SK-N-SH (cell line): ENCODE measurements at regions not wholly inside any gene's neighbourhood (a gene's known extent, or its start where the extent isn't known, plus 50 kb on each side); places are given as distances from the start of the nearest gene placed in this dataset.

Source experiments
- CTCF ChIA-PET: fragments of 300-600, 350-600 bp; formaldehyde crosslinking; extraction: SDS; loops from one replicate; lab custom pipeline; 2021; lab: Yijun Ruan, JAX
- POLR2A ChIA-PET: fragments of 350-600 bp; sonication (Branson Sonifier 250); formaldehyde crosslinking; extraction: SDS; loops from one replicate; lab custom pipeline; 2020; ENCODE audit warnings: antibody characterized with exemption, inconsistent platforms; lab: Yijun Ruan, JAX
- DNase-seq: peaks from one replicate; pipeline ENCODE4 v3.0.0; 2012
- H2AFZ ChIP-seq: fragments of 200-600 bp; sonication (generic); 2 replicates; pipeline ENCODE4 v1.8.1; 2016; ENCODE audit warnings: antibody characterized with exemption, mild to moderate bottlenecking, low read depth
- H3F3A ChIP-seq: fragments of 200-600 bp; sonication (generic); replicated peaks from 2 replicates; pipeline ENCODE3; 2016; ENCODE audit warnings: antibody characterized with exemption, mild to moderate bottlenecking; ENCODE audit not compliant: insufficient read depth
- H3K27ac ChIP-seq, 2 experiments: fragments of 200-500 bp in 1 of 2; fragments of 200-600 bp in 1 of 2; sonication (Bioruptor generic) in 1 of 2; sonication (generic), shearing (Covaris generic) in 1 of 2; 2 replicates each; pipeline versions ENCODE4 v1.5.1 to v1.6.1; 2014 to 2016; ENCODE audit warnings: low read depth in 2 of 2, inconsistent platforms in 1 of 2, low read length in 1 of 2, mild to moderate bottlenecking in 1 of 2, mixed read lengths in 1 of 2
- H3K27me3 ChIP-seq: fragments of 200-600 bp; sonication (generic), shearing (Covaris generic); 2 replicates; pipeline ENCODE4 v1.6.1; 2016; ENCODE audit warnings: mixed run types; ENCODE audit not compliant: insufficient read depth
- H3K36me3 ChIP-seq, 2 experiments: fragments of 200-500 bp in 1 of 2; fragments of 200-600 bp in 1 of 2; sonication (Bioruptor generic) in 1 of 2; sonication (generic) in 1 of 2; replicated peaks in 1 of 2; 2 replicates each; pipeline versions ENCODE3 to v1.5.1; 2014 to 2016; ENCODE audit warnings: low read length in 1 of 2, mild to moderate bottlenecking in 1 of 2; ENCODE audit not compliant: insufficient read depth in 2 of 2, control insufficient read depth in 1 of 2
- H3K4me1 ChIP-seq, 2 experiments: fragments of 200-500 bp in 1 of 2; fragments of 200-600 bp in 1 of 2; sonication (Bioruptor generic) in 1 of 2; sonication (generic), shearing (Covaris generic) in 1 of 2; 2 replicates each; pipeline versions ENCODE4 v1.5.1 to v1.6.1; 2014 to 2016; ENCODE audit warnings: low read depth in 1 of 2, low read length in 1 of 2, mixed run types in 1 of 2; ENCODE audit not compliant: insufficient read depth in 2 of 2, control insufficient read depth in 1 of 2
- H3K4me2 ChIP-seq: fragments of 200-600 bp; sonication (generic), shearing (Covaris generic); 2 replicates; pipeline ENCODE4 v1.6.1; 2017; ENCODE audit warnings: mixed run types
- H3K4me3 ChIP-seq, 2 experiments: fragments of 200-500 bp in 1 of 2; fragments of 200-600 bp in 1 of 2; sonication (Bioruptor generic) in 1 of 2; sonication (generic), shearing (Covaris generic) in 1 of 2; 2 replicates each; pipeline versions ENCODE4 v1.5.1 to v1.8.1; 2014 to 2016; ENCODE audit warnings: low read depth in 2 of 2, inconsistent platforms in 1 of 2, low read length in 1 of 2, mild to moderate bottlenecking in 1 of 2, mixed read lengths in 1 of 2, moderate library complexity in 1 of 2
- H3K79me2 ChIP-seq: fragments of 200-600 bp; sonication (generic); 2 replicates; pipeline ENCODE4 v1.8.1; 2017; ENCODE audit warnings: mild to moderate bottlenecking; ENCODE audit not compliant: insufficient read depth
- H3K9ac ChIP-seq: fragments of 200-600 bp; sonication (generic); 2 replicates; pipeline ENCODE4 v1.6.1; 2017; ENCODE audit warnings: mixed run types
- H3K9me2 ChIP-seq: fragments of 200-600 bp; sonication (generic); 2 replicates; pipeline ENCODE4 v1.6.1; 2017; ENCODE audit warnings: mixed run types
- H3K9me3 ChIP-seq: fragments of 200-600 bp; sonication (generic); 2 replicates; pipeline ENCODE4 v1.6.1; 2017; ENCODE audit warnings: mixed run types, mild to moderate bottlenecking, moderate library complexity
- H4K20me1 ChIP-seq: fragments of 200-600 bp; sonication (generic); 2 replicates; pipeline ENCODE4 v1.6.1; 2017; ENCODE audit warnings: mild to moderate bottlenecking, mixed run types; ENCODE audit not compliant: insufficient read depth
- CHD2 ChIP-seq: fragments of 150-350 bp; IDR thresholded peaks from 2 replicates; pipeline ENCODE4 v1.6.1; 2018; ENCODE audit warnings: low read length; ENCODE audit not compliant: partially characterized antibody
- ELF1 ChIP-seq: IDR thresholded peaks from 2 replicates; pipeline ENCODE4 v1.4.0; 2012
- EZH2phosphoT487 ChIP-seq: fragments of 200-600 bp; sonication (generic); IDR thresholded peaks from 2 replicates; pipeline ENCODE4 v1.6.1; 2017; ENCODE audit warnings: low read depth, mixed run types, mild to moderate bottlenecking, antibody characterized with exemption, moderate library complexity, borderline replicate concordance
- FOSL2 ChIP-seq: IDR thresholded peaks from 2 replicates; pipeline ENCODE4 v1.4.0; 2012; ENCODE audit warnings: low read depth, mild to moderate bottlenecking, moderate library complexity, borderline replicate concordance
- FOXJ3 ChIP-seq: sonication (generic); formaldehyde crosslinking; IDR thresholded peaks from 2 replicates; pipeline ENCODE4 v1.5.1; 2020; ENCODE audit warnings: mild to moderate bottlenecking, missing genetic modification reagents
- FOXM1 ChIP-seq: IDR thresholded peaks from 2 replicates; pipeline ENCODE4 v1.4.0; 2012; ENCODE audit warnings: low read depth, mild to moderate bottlenecking
- JUND ChIP-seq: IDR thresholded peaks from 2 replicates; pipeline ENCODE4 v1.4.0; 2012
- NFIC ChIP-seq: IDR thresholded peaks from 2 replicates; pipeline ENCODE4 v1.4.0; 2012; ENCODE audit warnings: borderline replicate concordance
- NRF1 ChIP-seq: IDR thresholded peaks from 2 replicates; pipeline ENCODE4 v1.6.1; 2012; ENCODE audit warnings: low read depth, mild to moderate bottlenecking, low read length
- PBX3 ChIP-seq: IDR thresholded peaks from 2 replicates; pipeline ENCODE4; 2012
- RCOR1 ChIP-seq: fragments of 150-350 bp; IDR thresholded peaks from 2 replicates; pipeline ENCODE4 v1.6.1; 2017; ENCODE audit warnings: antibody characterized with exemption, low read length
- REST ChIP-seq: IDR thresholded peaks from 2 replicates; pipeline ENCODE4 v1.6.1; 2012; ENCODE audit warnings: mild to moderate bottlenecking, low read depth, low read length, moderate library complexity
- RFX5 ChIP-seq: IDR thresholded peaks from 2 replicates; pipeline ENCODE4 v1.6.1; 2012; ENCODE audit warnings: mild to moderate bottlenecking, improper control_type of control experiment, low read length
- RXRA ChIP-seq: IDR thresholded peaks from 2 replicates; pipeline ENCODE4 v1.4.0; 2012; ENCODE audit warnings: low read depth, mild to moderate bottlenecking, borderline replicate concordance
- TEAD4 ChIP-seq: IDR thresholded peaks from 2 replicates; pipeline ENCODE4 v1.4.0; 2012; ENCODE audit warnings: mild to moderate bottlenecking, borderline replicate concordance; ENCODE audit not compliant: insufficient read depth
- USF1 ChIP-seq: IDR thresholded peaks from 2 replicates; pipeline ENCODE4 v1.4.0; 2012; ENCODE audit warnings: low read depth, borderline replicate concordance
- YY1 ChIP-seq: IDR thresholded peaks from 2 replicates; pipeline ENCODE4 v1.4.0; 2012; ENCODE audit warnings: low read depth, mild to moderate bottlenecking
- whole genome bisulfite sequencing: methylation state at CpG from one replicate; pipeline ENCODE4 v1.1.6; 2017; ENCODE audit warnings: low lambda C conversion rate; 5-methylcytosine and 5-hydroxymethylcytosine counted together
- TF ChIP-seq, protein P1 (sequence below): fragments of 200-600 bp; sonication (generic); IDR thresholded peaks from 2 replicates; pipeline ENCODE4 v1.6.1; 2017; ENCODE audit warnings: antibody characterized with exemption, mild to moderate bottlenecking, moderate library complexity

DNA sequence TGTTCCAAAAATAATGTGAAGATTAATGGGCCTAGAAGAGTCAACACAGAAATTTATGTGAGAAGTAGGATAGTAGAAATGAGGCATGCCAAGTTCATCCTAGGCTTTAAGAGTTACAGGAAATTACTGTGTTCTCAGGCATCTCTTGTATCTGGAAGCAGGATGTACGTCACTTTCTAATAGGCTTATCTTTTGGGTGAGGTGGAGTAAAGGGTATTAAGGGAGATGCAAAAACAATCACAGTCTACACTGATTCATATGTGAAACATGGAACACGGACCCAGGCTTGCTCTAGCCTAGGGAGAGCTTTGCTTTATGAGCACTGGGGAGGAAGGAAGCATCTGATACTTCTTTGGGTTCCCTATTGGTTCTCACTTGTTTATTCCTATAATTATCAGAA is 84.5 kb upstream of the RGS4 start:
- Histone ChIP-seq H3K27ac (peak overlapping the region in 1 of 2 experiments; percentile 75; a peak in 2 of 4 replicates), H4K20me1 (no peaks in the 10 kb centered on the region), H3K36me3 (no peaks in the 10 kb centered on the region), H3K9me3 (no peaks in the 10 kb centered on the region), H2AFZ (0 out of 2 replicates have a peak overlapping the region, but pooled peaks have one; percentile 10), H3K4me2 (no peak overlapping the region), H3K4me3 (no peak overlapping the region), H3K9me2 (no peaks in the 10 kb centered on the region), H3K4me1 (peaks cover 0 to 26% of the 10 kb centered on the region in 2 experiments; a peak in 3 of 4 replicates), H3K9ac (peak overlapping the region; percentile 42; the same call in 1 of the 2 replicates), H3F3A (peaks cover 24% of the 10 kb centered on the region)
- 31% methylated on average over 2 of the region's 2 CpGs for WGBS
- POLR2A ChIA-PET = no interaction called here
- no peak for TF ChIP-seq NFIC
- TF ChIP-seq, protein P1, sequence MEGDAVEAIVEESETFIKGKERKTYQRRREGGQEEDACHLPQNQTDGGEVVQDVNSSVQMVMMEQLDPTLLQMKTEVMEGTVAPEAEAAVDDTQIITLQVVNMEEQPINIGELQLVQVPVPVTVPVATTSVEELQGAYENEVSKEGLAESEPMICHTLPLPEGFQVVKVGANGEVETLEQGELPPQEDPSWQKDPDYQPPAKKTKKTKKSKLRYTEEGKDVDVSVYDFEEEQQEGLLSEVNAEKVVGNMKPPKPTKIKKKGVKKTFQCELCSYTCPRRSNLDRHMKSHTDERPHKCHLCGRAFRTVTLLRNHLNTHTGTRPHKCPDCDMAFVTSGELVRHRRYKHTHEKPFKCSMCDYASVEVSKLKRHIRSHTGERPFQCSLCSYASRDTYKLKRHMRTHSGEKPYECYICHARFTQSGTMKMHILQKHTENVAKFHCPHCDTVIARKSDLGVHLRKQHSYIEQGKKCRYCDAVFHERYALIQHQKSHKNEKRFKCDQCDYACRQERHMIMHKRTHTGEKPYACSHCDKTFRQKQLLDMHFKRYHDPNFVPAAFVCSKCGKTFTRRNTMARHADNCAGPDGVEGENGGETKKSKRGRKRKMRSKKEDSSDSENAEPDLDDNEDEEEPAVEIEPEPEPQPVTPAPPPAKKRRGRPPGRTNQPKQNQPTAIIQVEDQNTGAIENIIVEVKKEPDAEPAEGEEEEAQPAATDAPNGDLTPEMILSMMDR = no peak
- 0 out of 2 replicates have a peak, but pooled peaks have one; percentile 5 for TF ChIP-seq JUND
- no peak for TF ChIP-seq USF1
- no peak for TF ChIP-seq EZH2phosphoT487
- peak; percentile 8; the same call in 1 of the 2 replicates for TF ChIP-seq FOSL2
- TF ChIP-seq TEAD4 = no peak
- TF ChIP-seq, all 33 proteins: peak for 2
- Histone ChIP-seq H3K27me3 (no peaks in the 10 kb centered on the region), H3K79me2 (no peaks in the 10 kb centered on the region)
- CTCF ChIA-PET = interaction anchor here (0.8 to 1.1 kb wide), 2 partner anchors 12 to 34 kb away, joined by 3 read pairs; no protein-coding TSS in a partner anchor
- no peak for DNase-seq

- ChIA-PET POLR2A (no interaction called here), CTCF (interaction anchor here (0.8 kb wide), 1 partner anchor 34 kb away, joined by 3 read pairs; no protein-coding TSS in a partner anchor)
- Histone ChIP-seq H3K36me3 (no peaks in the 10 kb centered on the region), H3K9me2 (no peaks in the 10 kb centered on the region), H4K20me1 (no peaks in the 10 kb centered on the region), H3K27ac (peak overlapping the region in 1 of 2 experiments; percentile 75; a peak in 2 of 4 replicates), H3K9me3 (no peaks in the 10 kb centered on the region), H2AFZ (no peak overlapping the region), H3K9ac (peak overlapping the region; percentile 2; the same call in 1 of the 2 replicates), H3K79me2 (no peaks in the 10 kb centered on the region), H3F3A (peaks cover 24% of the 10 kb centered on the region), H3K4me2 (no peak overlapping the region), H3K4me1 (peaks cover 0 to 26% of the 10 kb centered on the region in 2 experiments; a peak in 3 of 4 replicates), H3K27me3 (no peaks in the 10 kb centered on the region), H3K4me3 (no peak overlapping the region)
- DNase-seq = no peak
- 73% methylated on average over 3 of the region's 3 CpGs for WGBS
- no peak for TF ChIP-seq NRF1
- TF ChIP-seq YY1 = no peak
- no peak for TF ChIP-seq RXRA
- TF ChIP-seq FOXM1 = no peak
- TF ChIP-seq RFX5 = no peak
- TF ChIP-seq FOXJ3 (CRISPR knock-in tag) = no peak
- TF ChIP-seq RCOR1 = no peak
- TF ChIP-seq ELF1 = no peak
- no peak for TF ChIP-seq PBX3
- no peak for TF ChIP-seq CHD2
- no peak for TF ChIP-seq TEAD4
- TF ChIP-seq REST = no peak
- no peak for TF ChIP-seq FOSL2
Measured at GRCh38 chr1:162983671-162984425, 85.3 kb upstream of the RGS4 start.
